Natural killer cell (primary cell): ENCODE measurements at regions not wholly inside any gene's neighbourhood (a gene's known extent, or its start where the extent isn't known, plus 50 kb on each side); places are given as distances from the start of the nearest gene placed in this dataset.
"Not testable (repeated sequence)": the region's sequence is repeated elsewhere in the genome, so short reads cannot be mapped to it uniquely, and the experiment has no call there.

Source experiments
- ATAC-seq, 3 donors: fragments of 150-1000 bp in 2 of 3; fragments of 200-7000 bp in 1 of 3; cut with Tn5 transposase; 1 replicate in 1 of 3; 2 replicates in 2 of 3; pipeline ENCODE4 v1.10.0; 2021; ENCODE audit warnings: mild to moderate bottlenecking in 2 of 3, moderate library complexity in 2 of 3
- DNase-seq, 2 donors: peaks; one replicate each; pipeline versions ENCODE4 v3.0.0 to v3.0.0-alpha.2; 2013 to 2021; ENCODE audit warnings: mixed read lengths in 1 of 2
- H3K27ac ChIP-seq: one replicate; pipeline ENCODE4 v1.5.1; 2013; ENCODE audit warnings: mild to moderate bottlenecking, low read length
- H3K27me3 ChIP-seq: one replicate; pipeline ENCODE4 v1.6.1; 2013; ENCODE audit warnings: low read length; ENCODE audit not compliant: control insufficient read depth, insufficient read depth
- H3K36me3 ChIP-seq: one replicate; pipeline ENCODE4 v1.6.1; 2013; ENCODE audit warnings: low read length; ENCODE audit not compliant: control insufficient read depth, insufficient read depth
- H3K4me1 ChIP-seq: one replicate; pipeline ENCODE4 v1.6.1; 2013; ENCODE audit warnings: low read length; ENCODE audit not compliant: control insufficient read depth, insufficient read depth
- H3K4me3 ChIP-seq: one replicate; pipeline ENCODE4 v1.5.1; 2013; ENCODE audit warnings: low read length
- H3K9me3 ChIP-seq: one replicate; pipeline ENCODE4 v1.6.1; 2013; ENCODE audit warnings: low read length; ENCODE audit not compliant: control insufficient read depth, insufficient read depth
- H3K27ac Mint-ChIP-seq, 2 donors: one replicate each; pipeline ENCODE4 v1.8.0; 2022; ENCODE audit warnings: mild to moderate bottlenecking in 2 of 2, mixed read lengths in 2 of 2, moderate library complexity in 1 of 2
- H3K27me3 Mint-ChIP-seq, 2 donors: one replicate each; pipeline ENCODE4 v1.8.0; 2022; ENCODE audit warnings: low read depth in 2 of 2, mixed read lengths in 2 of 2
- H3K36me3 Mint-ChIP-seq: one replicate; pipeline ENCODE4 v1.8.0; 2022; ENCODE audit warnings: mixed read lengths
- H3K4me1 Mint-ChIP-seq, 2 donors: one replicate each; pipeline ENCODE4 v1.8.0; 2022; ENCODE audit warnings: mixed read lengths in 2 of 2
- H3K4me3 Mint-ChIP-seq: one replicate; pipeline ENCODE4 v1.8.0; 2022; ENCODE audit warnings: mild to moderate bottlenecking, moderate library complexity, mixed read lengths
- H3K9me3 Mint-ChIP-seq, 2 donors: one replicate each; pipeline ENCODE4 v1.8.0; 2022; ENCODE audit warnings: mixed read lengths in 2 of 2
- CTCF ChIP-seq: fragments of 200-600 bp; IDR thresholded peaks from one replicate; pipeline ENCODE4 v1.8.0; 2022; ENCODE audit warnings: antibody characterized with exemption
- WGBS: methylation state at CpG from one replicate; pipeline ENCODE4 v1.1.7; 2013; ENCODE audit warnings: missing lambda C conversion rate; ENCODE audit not compliant: insufficient coverage; 5-methylcytosine and 5-hydroxymethylcytosine counted together
- intact Hi-C: fragments of 100-400 bp; cut with micrococcal nuclease; formaldehyde crosslinking; loops from one replicate; pipeline ENCODE4 v1.14.2; 2022

GRCh38 chr13:80900561-80900960, 559.6 kb upstream of the SPRY2 start:
- Mint-ChIP-seq H3K9me3 (no peaks in the 10 kb centered on the region), H3K27me3 (no peaks in the 10 kb centered on the region), H3K4me1 (no peaks in the 10 kb centered on the region), H3K4me3 (no peak overlapping the region), H3K36me3 (no peaks in the 10 kb centered on the region), H3K27ac (no peak overlapping the region)
- Histone ChIP-seq H3K36me3 (no peaks in the 10 kb centered on the region), H3K9me3 (peaks cover 9% of the 10 kb centered on the region), H3K4me3 (no peak overlapping the region), H3K4me1 (no peaks in the 10 kb centered on the region), H3K27ac (no peak overlapping the region), H3K27me3 (no peaks in the 10 kb centered on the region)
- DNase-seq (no peak), ATAC-seq (no peak)
- intact Hi-C loops = no loop called here
- no peak for TF ChIP-seq CTCF

GRCh38 chr13:80897641-80898040, 556.7 kb upstream of the SPRY2 start:
- H3K27me3 Mint-ChIP-seq, H3K27me3 ChIP-seq, DNase-seq, H3K4me1 Mint-ChIP-seq, H3K9me3 ChIP-seq, H3K4me3 Mint-ChIP-seq, H3K27ac ChIP-seq, H3K9me3 Mint-ChIP-seq, H3K4me1 ChIP-seq, H3K36me3 ChIP-seq, H3K36me3 Mint-ChIP-seq, H3K27ac Mint-ChIP-seq, ATAC-seq, intact Hi-C loops, H3K4me3 ChIP-seq: not testable (repeated sequence)
- WGBS = 67% methylated on average over 3 of the region's 4 CpGs

- TF ChIP-seq CTCF = no peak
- no peak overlapping the region for H3K27ac Mint-ChIP-seq
- intact Hi-C loops = no loop called here
- H3K27me3 Mint-ChIP-seq = peaks cover 0 to 8% of the 10 kb centered on the region in 2 donors
- H3K9me3 ChIP-seq = peaks cover 9% of the 10 kb centered on the region
- H3K9me3 Mint-ChIP-seq = no peaks in the 10 kb centered on the region
- H3K36me3 Mint-ChIP-seq = no peaks in the 10 kb centered on the region
- H3K27ac ChIP-seq = no peak overlapping the region
- H3K4me1 Mint-ChIP-seq = no peaks in the 10 kb centered on the region
- no peaks in the 10 kb centered on the region for H3K27me3 ChIP-seq
- no peaks in the 10 kb centered on the region for H3K4me1 ChIP-seq
- no peak overlapping the region for H3K4me3 ChIP-seq
- H3K36me3 ChIP-seq = no peaks in the 10 kb centered on the region
- no peak overlapping the region for H3K4me3 Mint-ChIP-seq
- no peak for ATAC-seq
- WGBS = 60% methylated on average over 1 of the region's 1 CpG
- no peak for DNase-seq
These were observed 554.0 kb upstream of the SPRY2 start for GRCh38 chr13:80894917-80895316.

GRCh38 chr13:80889829-80890228, 548.9 kb upstream of the SPRY2 start:
- Mint-ChIP-seq H3K4me1 (peaks cover 15 to 17% of the 10 kb centered on the region in 2 donors), H3K36me3 (no peaks in the 10 kb centered on the region)
- WGBS = no CpG with 5 or more reads among the region's 1 CpG

More at GRCh38 chr13:80889829-80890228, 548.9 kb upstream of the SPRY2 start:
- Mint-ChIP-seq H3K9me3 (no peaks in the 10 kb centered on the region), H3K27ac (no peak overlapping the region), H3K4me3 (no peak overlapping the region), H3K27me3 (peaks cover 21 to 39% of the 10 kb centered on the region in 2 donors)
- Histone ChIP-seq H3K4me3 (no peak overlapping the region), H3K9me3 (no peaks in the 10 kb centered on the region), H3K4me1 (peaks cover 5% of the 10 kb centered on the region), H3K36me3 (no peaks in the 10 kb centered on the region), H3K27ac (no peak overlapping the region), H3K27me3 (no peaks in the 10 kb centered on the region)
- ATAC-seq (no peak), DNase-seq (no peak)
- no peak for TF ChIP-seq CTCF
- intact Hi-C loops = no loop called here
